ENCODE measurements at regions not wholly inside any gene's neighbourhood (a gene's known extent, or its start where the extent isn't known, plus 50 kb on each side); places are given as distances from the start of the nearest gene placed in this dataset.

DNA sequence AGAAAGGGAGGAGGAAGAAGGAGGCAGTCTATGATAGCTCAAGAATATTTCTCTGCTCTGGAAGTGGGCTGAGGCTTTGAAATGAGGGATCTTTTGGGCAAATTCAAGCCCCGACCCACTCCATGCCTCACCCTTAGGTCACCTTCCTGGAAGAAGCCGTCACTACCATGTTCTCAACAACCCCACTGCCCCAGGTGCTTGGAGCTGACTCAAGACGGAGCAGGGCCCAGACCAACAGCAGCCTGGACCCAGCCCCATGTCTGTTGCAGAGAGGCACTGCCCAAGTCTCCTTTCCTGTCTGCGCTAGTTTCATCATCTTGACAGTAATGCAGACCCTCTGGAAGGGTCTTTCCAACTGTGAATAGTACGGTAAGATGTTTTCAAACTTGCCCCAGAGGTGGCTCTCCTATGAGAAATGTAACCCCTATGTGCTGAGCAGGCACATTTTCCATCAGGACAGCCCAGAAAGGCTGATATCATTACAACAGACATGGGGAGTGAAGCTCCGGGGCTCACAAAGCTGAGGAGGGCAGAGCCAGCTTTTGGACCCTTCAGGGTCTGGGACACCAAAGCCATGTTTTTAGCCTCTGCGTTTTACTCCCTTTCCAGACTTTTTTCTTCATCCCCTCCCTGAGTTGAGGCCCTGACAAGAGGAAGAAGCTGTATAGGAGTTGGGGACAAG is 128.2 kb upstream of the LARP1 start:
- Histone ChIP-seq H4K20me1 (ENCODE audit: insufficient read depth, low read depth, low read length) (no peaks in the 10 kb centered on the region), H3K9me3 (ENCODE audit: low read length) (no peaks in the 10 kb centered on the region), H3K4me2 (ENCODE audit: low read depth, low read length, poor library complexity, severe bottlenecking) (no peak overlapping the region), H3K9me2 (replicated peaks; ENCODE audit: insufficient read depth, low read length) (no peaks in the 10 kb centered on the region), H3K9ac (ENCODE audit: low read length) (no peak overlapping the region), H3K27ac (ENCODE audit: low read length) (no peak overlapping the region), H3K4me3 (ENCODE audit: low read length) (no peak overlapping the region), H2AFZ (ENCODE audit: low read length) (no peak overlapping the region), H3K4me1 (ENCODE audit: low read length) (no peaks in the 10 kb centered on the region), H3K27me3 (ENCODE audit: low read length) (no peaks in the 10 kb centered on the region), H3K79me2 (ENCODE audit: low read length) (no peaks in the 10 kb centered on the region), H3K36me3 (ENCODE audit: insufficient read depth, low read length) (no peaks in the 10 kb centered on the region)
- DNase-seq = no peak

DNA sequence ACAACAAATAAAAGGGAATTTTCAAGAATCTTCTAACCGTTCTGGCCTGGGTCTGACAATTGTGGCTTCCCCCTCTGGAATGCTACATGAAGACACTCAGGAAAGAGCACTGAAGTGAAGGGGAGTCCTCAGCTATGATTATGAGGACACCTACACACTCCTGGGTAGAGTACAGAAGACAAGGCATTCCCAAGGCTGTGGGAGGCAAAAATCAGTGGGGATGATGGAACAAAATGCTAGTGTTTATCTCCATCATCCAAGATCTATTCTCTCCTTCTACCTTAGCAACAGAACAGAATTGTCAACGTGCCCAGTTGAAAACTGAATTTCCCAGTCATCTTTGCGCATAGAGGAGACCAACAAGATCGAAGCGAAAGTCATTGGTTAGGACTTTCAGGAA is 130.1 kb upstream of the LARP1 start:
- no peaks in the 10 kb centered on the region for H3K9me3 ChIP-seq (ENCODE audit: low read length)
- H2AFZ ChIP-seq (ENCODE audit: low read length) = no peak overlapping the region
- H3K79me2 ChIP-seq (ENCODE audit: low read length) = no peaks in the 10 kb centered on the region
- H3K36me3 ChIP-seq (ENCODE audit: insufficient read depth, low read length) = no peaks in the 10 kb centered on the region
- H3K4me3 ChIP-seq (ENCODE audit: low read length) = no peak overlapping the region
- no peaks in the 10 kb centered on the region for H3K27me3 ChIP-seq (ENCODE audit: low read length)
- no peak for DNase-seq
- H3K4me2 ChIP-seq (ENCODE audit: low read depth, low read length, poor library complexity, severe bottlenecking) = no peak overlapping the region
- H3K9ac ChIP-seq (ENCODE audit: low read length) = no peak overlapping the region
- no peaks in the 10 kb centered on the region for H4K20me1 ChIP-seq (ENCODE audit: insufficient read depth, low read depth, low read length)
- H3K9me2 ChIP-seq (replicated peaks; ENCODE audit: insufficient read depth, low read length) = no peaks in the 10 kb centered on the region
- no peaks in the 10 kb centered on the region for H3K4me1 ChIP-seq (ENCODE audit: low read length)
- H3K27ac ChIP-seq (ENCODE audit: low read length) = no peak overlapping the region

DNA sequence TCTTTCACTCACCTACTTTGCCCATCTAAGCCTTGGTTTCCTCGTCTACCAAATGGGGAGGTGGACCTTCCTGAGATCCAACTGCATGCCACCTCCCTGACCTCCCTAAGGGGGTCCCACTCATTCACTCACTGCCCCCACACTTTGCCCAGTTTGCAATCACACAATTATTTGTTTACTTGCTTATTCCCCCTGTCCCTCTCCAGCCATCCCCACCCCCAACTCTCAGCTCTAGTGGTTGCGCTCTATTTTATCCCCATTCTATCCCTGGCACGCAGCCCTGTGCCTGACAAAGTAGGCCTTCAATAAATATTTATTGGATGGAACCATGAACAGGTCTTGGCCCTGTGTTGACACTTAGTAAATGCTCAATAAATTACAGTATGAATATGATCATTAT is 130.8 kb upstream of the LARP1 start:
- no peaks in the 10 kb centered on the region for H3K4me1 ChIP-seq (ENCODE audit: low read length)
- H3K36me3 ChIP-seq (ENCODE audit: insufficient read depth, low read length) = no peaks in the 10 kb centered on the region
- no peaks in the 10 kb centered on the region for H3K9me2 ChIP-seq (replicated peaks; ENCODE audit: insufficient read depth, low read length)
- H3K27me3 ChIP-seq (ENCODE audit: low read length) = no peaks in the 10 kb centered on the region
- H3K79me2 ChIP-seq (ENCODE audit: low read length) = no peaks in the 10 kb centered on the region
- no peak overlapping the region for H3K27ac ChIP-seq (ENCODE audit: low read length)
- DNase-seq = no peak
- no peak overlapping the region for H2AFZ ChIP-seq (ENCODE audit: low read length)
- no peak overlapping the region for H3K4me3 ChIP-seq (ENCODE audit: low read length)
- no peak overlapping the region for H3K9ac ChIP-seq (ENCODE audit: low read length)
- no peaks in the 10 kb centered on the region for H4K20me1 ChIP-seq (ENCODE audit: insufficient read depth, low read depth, low read length)
- no peak overlapping the region for H3K4me2 ChIP-seq (ENCODE audit: low read depth, low read length, poor library complexity, severe bottlenecking)
- H3K9me3 ChIP-seq (ENCODE audit: low read length) = no peaks in the 10 kb centered on the region

DNA sequence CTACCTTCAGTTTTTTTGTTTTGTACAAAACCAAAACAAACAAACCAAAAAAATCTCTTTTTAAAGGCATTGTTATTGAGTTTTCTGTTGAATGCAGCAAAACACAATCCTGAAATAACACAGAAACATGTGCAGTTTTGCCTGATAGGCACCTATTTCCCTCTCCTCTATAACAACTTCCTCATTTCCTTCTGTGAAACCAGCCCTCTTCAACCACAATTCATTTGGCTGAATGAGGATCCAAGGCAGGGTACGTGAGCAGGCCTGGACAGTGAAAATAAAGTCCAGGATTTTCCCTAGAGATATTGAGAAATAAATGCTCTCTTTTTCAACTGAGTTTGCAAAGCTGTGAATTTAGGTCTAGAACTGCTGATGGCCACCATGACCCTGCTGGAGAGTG is 134.8 kb upstream of the LARP1 start:
- H3K79me2 ChIP-seq (ENCODE audit: low read length) = no peaks in the 10 kb centered on the region
- H4K20me1 ChIP-seq (ENCODE audit: insufficient read depth, low read depth, low read length) = no peaks in the 10 kb centered on the region
- H3K9me2 ChIP-seq (replicated peaks; ENCODE audit: insufficient read depth, low read length) = no peaks in the 10 kb centered on the region
- H2AFZ ChIP-seq (ENCODE audit: low read length) = no peak overlapping the region; the same call in 1 of the 2 replicates
- H3K27ac ChIP-seq (ENCODE audit: low read length) = no peak overlapping the region
- no peak overlapping the region for H3K9ac ChIP-seq (ENCODE audit: low read length)
- no peaks in the 10 kb centered on the region for H3K9me3 ChIP-seq (ENCODE audit: low read length)
- H3K36me3 ChIP-seq (ENCODE audit: insufficient read depth, low read length) = no peaks in the 10 kb centered on the region
- no peaks in the 10 kb centered on the region for H3K4me1 ChIP-seq (ENCODE audit: low read length)
- H3K27me3 ChIP-seq (ENCODE audit: low read length) = no peaks in the 10 kb centered on the region
- H3K4me2 ChIP-seq (ENCODE audit: low read depth, low read length, poor library complexity, severe bottlenecking) = no peak overlapping the region
- no peak for DNase-seq
- no peak overlapping the region for H3K4me3 ChIP-seq (ENCODE audit: low read length)

DNA sequence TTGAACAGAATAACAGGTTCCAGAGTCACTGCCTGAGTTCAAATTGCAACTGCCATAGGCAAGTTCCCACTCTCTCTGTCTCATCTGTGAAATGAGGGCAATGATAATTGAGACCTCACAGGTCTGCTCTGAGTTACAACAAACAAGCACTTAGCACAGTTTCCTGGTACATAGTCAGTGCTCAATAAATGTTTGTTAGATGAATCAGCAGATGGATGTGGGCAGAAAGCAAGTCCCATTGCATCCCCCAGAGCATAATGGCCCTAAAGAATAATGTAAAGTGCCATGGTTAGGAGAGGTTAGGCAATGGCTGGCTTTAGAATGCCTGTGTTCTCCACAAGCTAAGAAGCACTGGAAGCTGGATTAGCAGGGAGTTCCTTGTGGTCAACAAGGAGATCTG is 136.5 kb upstream of the LARP1 start:
- Histone ChIP-seq H3K79me2 (ENCODE audit: low read length) (no peaks in the 10 kb centered on the region), H3K36me3 (ENCODE audit: insufficient read depth, low read length) (no peaks in the 10 kb centered on the region)

DNA sequence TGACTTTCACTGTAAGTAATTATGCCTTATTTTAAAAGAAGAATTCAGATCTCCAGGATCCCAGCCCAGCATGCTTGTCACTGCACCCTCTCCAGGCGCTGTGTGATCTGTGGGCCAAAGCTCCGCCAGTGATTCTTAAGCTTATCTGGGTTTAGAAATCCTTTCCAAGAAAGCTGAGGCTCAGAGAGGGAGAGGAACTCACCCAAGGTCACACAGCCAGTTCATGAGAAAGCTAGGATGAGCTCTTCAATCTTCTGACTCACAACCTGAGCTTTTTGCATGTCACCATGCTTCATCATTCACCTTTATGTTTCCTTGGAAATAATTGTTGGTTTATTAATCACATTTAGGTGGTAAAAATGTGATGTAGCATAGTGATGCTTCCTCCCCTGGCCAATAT is 136.6 kb upstream of the HAND1 start:
- Histone ChIP-seq H3K79me2 (ENCODE audit: low read length) (no peaks in the 10 kb centered on the region), H3K36me3 (ENCODE audit: insufficient read depth, low read length) (no peaks in the 10 kb centered on the region), H3K4me2 (ENCODE audit: low read depth, low read length, poor library complexity, severe bottlenecking) (no peak overlapping the region), H3K4me1 (ENCODE audit: low read length) (peaks cover 9% of the 10 kb centered on the region; the same call in 1 of the 2 replicates), H3K9me3 (ENCODE audit: low read length) (no peaks in the 10 kb centered on the region), H3K4me3 (ENCODE audit: low read length) (no peak overlapping the region), H3K9me2 (replicated peaks; ENCODE audit: insufficient read depth, low read length) (no peaks in the 10 kb centered on the region), H4K20me1 (ENCODE audit: insufficient read depth, low read depth, low read length) (no peaks in the 10 kb centered on the region), H3K27ac (ENCODE audit: low read length) (no peak overlapping the region), H3K27me3 (ENCODE audit: low read length) (no peaks in the 10 kb centered on the region), H2AFZ (ENCODE audit: low read length) (no peak overlapping the region), H3K9ac (ENCODE audit: low read length) (no peak overlapping the region)
- no peak for DNase-seq

More for the DNA sequence above, 136.5 kb upstream of the LARP1 start:
- Histone ChIP-seq H2AFZ (ENCODE audit: low read length) (no peak overlapping the region), H4K20me1 (ENCODE audit: insufficient read depth, low read depth, low read length) (no peaks in the 10 kb centered on the region), H3K4me3 (ENCODE audit: low read length) (no peak overlapping the region), H3K9me2 (replicated peaks; ENCODE audit: insufficient read depth, low read length) (no peaks in the 10 kb centered on the region), H3K27ac (ENCODE audit: low read length) (no peak overlapping the region), H3K4me1 (ENCODE audit: low read length) (no peaks in the 10 kb centered on the region), H3K9ac (ENCODE audit: low read length) (no peak overlapping the region), H3K9me3 (ENCODE audit: low read length) (no peaks in the 10 kb centered on the region), H3K27me3 (ENCODE audit: low read length) (no peaks in the 10 kb centered on the region), H3K4me2 (ENCODE audit: low read depth, low read length, poor library complexity, severe bottlenecking) (no peak overlapping the region)
- DNase-seq = no peak

DNA sequence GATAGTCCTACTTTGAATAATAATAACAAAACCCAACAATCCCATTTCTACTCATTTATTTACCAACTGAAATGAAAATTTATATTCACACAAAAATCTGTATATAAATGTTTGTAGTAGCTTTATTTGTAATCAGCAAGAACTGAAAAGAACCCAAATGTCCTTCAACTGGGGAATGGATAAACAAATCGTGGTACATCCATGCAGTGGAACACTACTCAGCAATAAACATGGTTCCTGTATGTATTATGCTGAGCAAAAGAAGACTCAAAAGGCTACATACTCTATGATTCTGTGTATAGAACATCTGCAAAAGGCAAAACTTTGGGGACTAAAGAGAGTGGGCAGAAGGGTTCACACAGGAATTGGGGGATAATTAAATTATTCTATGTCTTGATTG is 136.1 kb upstream of the HAND1 start:
- no peaks in the 10 kb centered on the region for H3K27me3 ChIP-seq (ENCODE audit: low read length)

DNA sequence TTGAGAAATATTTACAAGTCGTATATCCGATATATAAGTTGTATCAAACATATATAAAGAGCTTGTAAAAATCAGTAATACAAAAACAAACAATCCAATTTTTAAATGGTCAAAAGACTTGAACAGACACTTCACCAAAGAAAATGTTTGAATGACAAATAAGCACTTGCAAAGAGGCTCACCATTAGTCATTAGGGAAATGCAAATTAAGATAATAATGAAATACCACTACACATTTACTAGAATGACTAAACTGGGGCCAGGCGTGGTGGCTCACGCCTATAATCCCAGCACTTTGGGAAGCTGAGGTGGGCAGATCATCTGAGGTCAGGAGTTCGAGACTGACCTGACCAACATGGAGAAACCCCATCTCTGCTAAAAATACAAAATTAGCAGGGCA is 134.6 kb upstream of the HAND1 start:
- Histone ChIP-seq H2AFZ (ENCODE audit: low read length) (no peak overlapping the region), H3K27ac (ENCODE audit: low read length) (no peak overlapping the region), H3K9me2 (replicated peaks; ENCODE audit: insufficient read depth, low read length) (no peaks in the 10 kb centered on the region), H4K20me1 (ENCODE audit: insufficient read depth, low read depth, low read length) (no peaks in the 10 kb centered on the region), H3K4me3 (ENCODE audit: low read length) (no peak overlapping the region), H3K4me1 (ENCODE audit: low read length) (peaks cover 9% of the 10 kb centered on the region; the same call in 1 of the 2 replicates), H3K4me2 (ENCODE audit: low read depth, low read length, poor library complexity, severe bottlenecking) (no peak overlapping the region), H3K36me3 (ENCODE audit: insufficient read depth, low read length) (no peaks in the 10 kb centered on the region), H3K9me3 (ENCODE audit: low read length) (no peaks in the 10 kb centered on the region), H3K79me2 (ENCODE audit: low read length) (no peaks in the 10 kb centered on the region), H3K27me3 (ENCODE audit: low read length) (no peaks in the 10 kb centered on the region), H3K9ac (ENCODE audit: low read length) (no peak overlapping the region)
- no peak for DNase-seq

More for the DNA sequence above, 136.1 kb upstream of the HAND1 start:
- H3K27ac ChIP-seq (ENCODE audit: low read length) = no peak overlapping the region
- H4K20me1 ChIP-seq (ENCODE audit: insufficient read depth, low read depth, low read length) = no peaks in the 10 kb centered on the region
- no peak overlapping the region for H3K9ac ChIP-seq (ENCODE audit: low read length)
- H3K79me2 ChIP-seq (ENCODE audit: low read length) = no peaks in the 10 kb centered on the region
- H3K9me2 ChIP-seq (replicated peaks; ENCODE audit: insufficient read depth, low read length) = no peaks in the 10 kb centered on the region
- peaks cover 9% of the 10 kb centered on the region; the same call in 1 of the 2 replicates for H3K4me1 ChIP-seq (ENCODE audit: low read length)
- no peak overlapping the region for H3K4me3 ChIP-seq (ENCODE audit: low read length)
- no peaks in the 10 kb centered on the region for H3K36me3 ChIP-seq (ENCODE audit: insufficient read depth, low read length)
- no peak for DNase-seq
- H3K4me2 ChIP-seq (ENCODE audit: low read depth, low read length, poor library complexity, severe bottlenecking) = no peak overlapping the region
- H2AFZ ChIP-seq (ENCODE audit: low read length) = no peak overlapping the region
- no peaks in the 10 kb centered on the region for H3K9me3 ChIP-seq (ENCODE audit: low read length)

Data from Karpas-422 (cell line).